ENCODE measurements at regions not wholly inside any gene's neighbourhood (a gene's known extent, or its start where the extent isn't known, plus 50 kb on each side); places are given as distances from the start of the nearest gene placed in this dataset.

DNA sequence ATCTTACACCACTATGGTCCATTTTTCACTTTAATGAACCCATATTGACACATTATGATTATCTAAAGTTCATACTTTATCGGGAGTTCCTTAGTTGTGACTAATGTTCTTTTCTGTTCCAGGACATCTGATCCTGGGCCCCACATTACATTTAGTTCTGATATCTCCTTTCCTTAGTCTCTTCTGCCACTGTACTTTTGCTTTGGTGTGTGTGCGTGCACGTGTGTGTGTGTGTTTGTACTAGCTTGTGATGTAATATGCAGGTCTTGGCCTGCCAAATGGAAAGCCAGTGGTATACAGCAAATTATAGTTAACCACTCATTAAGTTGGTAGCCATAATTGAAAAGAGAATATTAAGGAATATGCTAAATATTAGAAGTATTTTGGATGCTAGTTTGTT, 88.0 kb downstream of the CDC42EP3 start:
- Histone ChIP-seq H3K27me3 (replicated peaks in 1 of 4; ENCODE audit: control insufficient read depth in 3 of 4, extremely low read depth in 1 of 4, insufficient read depth in 3 of 4, low read length in 3 of 4) (no peaks in the 10 kb centered on the region), H3K27ac (ENCODE audit: low read depth, low read length) (no peak overlapping the region), H3K79me2 (ENCODE audit: control insufficient read depth in 1 of 2, insufficient read depth in 2 of 2, low read length in 2 of 2) (no peaks in the 10 kb centered on the region), H4K8ac (ENCODE audit: extremely low read depth, insufficient read depth, low read length) (no peak overlapping the region), H3K23ac (ENCODE audit: insufficient read length) (no peak overlapping the region), H3K4me2 (ENCODE audit: insufficient read depth in 1 of 2, low read depth in 2 of 2, low read length in 2 of 2) (no peak overlapping the region), H4K20me1 (replicated peaks in 1 of 2; ENCODE audit: control insufficient read depth in 1 of 2, insufficient read depth in 2 of 2, low read length in 2 of 2) (no peaks in the 10 kb centered on the region), H2AFZ (ENCODE audit: low read length) (no peak overlapping the region), H3K4me3 (ENCODE audit: extremely low read depth in 1 of 4, insufficient read depth in 2 of 4, low read depth in 3 of 4, low read length in 4 of 4) (no peak overlapping the region), H3K9me3 (ENCODE audit: insufficient read depth in 2 of 2, low read depth in 1 of 2, low read length in 1 of 2) (0 out of 4 replicates have a peak, but pooled peaks cover 0 to 4% of the 10 kb centered on the region in 2 experiments), H2BK20ac (ENCODE audit: low read length) (no peak overlapping the region), H3K23me2 (ENCODE audit: low read depth, low read length) (no peaks in the 10 kb centered on the region), H2BK120ac (replicated peaks; ENCODE audit: low read depth, low read length) (no peak overlapping the region), H3K79me1 (ENCODE audit: low read depth, low read length) (no peaks in the 10 kb centered on the region), H3K9ac (replicated peaks in 1 of 4; ENCODE audit: extremely low read depth in 1 of 4, low read depth in 3 of 4, low read length in 3 of 4) (no peak overlapping the region), H3K14ac (ENCODE audit: insufficient read length) (no peak overlapping the region), H3K4ac (replicated peaks; ENCODE audit: insufficient read length, low read depth, low read length) (no peak overlapping the region), H4K5ac (ENCODE audit: insufficient read length, low read depth, low read length) (no peak overlapping the region), H3K18ac (ENCODE audit: extremely low read depth, low read length) (no peak overlapping the region), H3K36me3 (ENCODE audit: control insufficient read depth in 2 of 4, insufficient read depth in 4 of 4, low read length in 3 of 4) (no peaks in the 10 kb centered on the region), H3K4me1 (replicated peaks in 1 of 4; ENCODE audit: control insufficient read depth in 3 of 4, insufficient read depth in 4 of 4, low read length in 3 of 4) (peaks cover 0 to 12% (median 5%) of the 10 kb centered on the region in 4 experiments; a peak in 4 of 7 replicates), H2BK15ac (ENCODE audit: low read length) (no peak overlapping the region), H2BK12ac (ENCODE audit: low read depth, low read length) (no peak overlapping the region), H2BK5ac (ENCODE audit: low read depth, low read length) (no peak overlapping the region), H3K56ac (replicated peaks; ENCODE audit: insufficient read length, low read depth, low read length) (no peak overlapping the region), H2AK5ac (ENCODE audit: low read depth, low read length) (no peak overlapping the region), H4K91ac (replicated peaks; ENCODE audit: insufficient read length, low read length) (no peak overlapping the region)
- CTCF ChIA-PET (ENCODE audit: partially characterized antibody), result no interaction called here
- TF ChIP-seq SAP30 (IDR thresholded peaks at IDR 0.05; ENCODE audit: insufficient read depth, insufficient replicate concordance, low read length) (no peak), TBP (IDR thresholded peaks at IDR 0.05; ENCODE audit: low read depth, low read length) (no peak), MAFK (IDR thresholded peaks at IDR 0.05; ENCODE audit: low read depth, low read length) (no peak), HDAC2 (IDR thresholded peaks at IDR 0.05; ENCODE audit: borderline replicate concordance in 1 of 2, low read depth in 2 of 2, low read length in 2 of 2) (no peak), CTBP2 (IDR thresholded peaks at IDR 0.05; ENCODE audit: borderline replicate concordance, insufficient read depth, insufficient read length, low read length) (no peak), RNF2 (IDR thresholded peaks at IDR 0.05; ENCODE audit: borderline replicate concordance, low read depth, low read length, missing control alignments, poor library complexity, severe bottlenecking) (no peak), GTF2F1 (IDR thresholded peaks at IDR 0.05; ENCODE audit: borderline replicate concordance, low read depth, low read length) (no peak), BRCA1 (IDR thresholded peaks at IDR 0.05; ENCODE audit: low read depth, low read length) (no peak)
- DNase-seq (ENCODE audit: low read depth in 1 of 2, low spot score in 2 of 2), result no peak
- 89% methylated on average over 3 of the region's 3 CpGs; no CpG with 5 or more reads in 1 of the 2 experiments for WGBS, 2 experiments (ENCODE audit: extremely low coverage in 1 of 2, insufficient coverage in 1 of 2, insufficient read length in 1 of 2, insufficient replicate concordance in 2 of 2, low coverage in 1 of 2, low lambda C conversion rate in 2 of 2, missing lambda C conversion rate in 1 of 2)
- POLR2A ChIA-PET (ENCODE audit: partially characterized antibody), result interaction anchor here (1.4 kb wide), 1 partner anchor 89 kb away, joined by 3 read pairs; no protein-coding TSS in a partner anchor
- no peak for FAIRE-seq

Data from H1 (cell line).